Epithelial cell of esophagus (primary cell): ENCODE measurements at regions not wholly inside any gene's neighbourhood (a gene's known extent, or its start where the extent isn't known, plus 50 kb on each side); places are given as distances from the start of the nearest gene placed in this dataset.
A peak's percentile ranks its signal among the peaks of the same experiment; 100 is the strongest.

Experiments
- DNase-seq: peaks from one replicate; pipeline ENCODE4 v3.0.0; 2010; ENCODE audit warnings: low read depth
- H3K4me3 ChIP-seq: 2 replicates; pipeline ENCODE4 v1.5.1; 2011; ENCODE audit warnings: mild to moderate bottlenecking, low read length, control low read depth
- CTCF ChIP-seq: IDR thresholded peaks from 2 replicates; pipeline ENCODE4 v1.5.1; 2011; ENCODE audit warnings: low read depth, mild to moderate bottlenecking, low read length, control low read depth, inconsistent platforms; ENCODE audit not compliant: insufficient read depth; ENCODE audit errors: missing control alignments

DNA sequence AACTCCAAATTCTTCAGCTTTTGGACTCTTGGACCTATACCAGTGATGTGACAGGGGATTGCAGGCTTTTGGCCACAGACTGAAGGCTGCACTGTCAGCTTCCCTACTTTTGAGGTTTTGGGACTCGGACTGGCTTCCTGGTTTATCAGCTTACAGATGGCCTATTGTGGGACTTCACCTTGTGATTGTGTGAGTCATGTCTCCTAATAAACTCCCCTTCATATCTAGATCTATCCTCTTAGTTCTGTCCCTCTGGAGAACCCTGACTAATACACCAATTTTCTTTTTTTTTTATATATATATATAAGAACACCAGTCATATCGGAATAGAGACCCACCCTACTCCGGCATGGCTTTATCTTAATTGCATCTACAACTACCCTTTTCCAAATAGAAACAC is 166.8 kb downstream of the ETV1 start:
- TF ChIP-seq CTCF = no peak
- no peak overlapping the region for H3K4me3 ChIP-seq
- DNase-seq = no peak

DNA sequence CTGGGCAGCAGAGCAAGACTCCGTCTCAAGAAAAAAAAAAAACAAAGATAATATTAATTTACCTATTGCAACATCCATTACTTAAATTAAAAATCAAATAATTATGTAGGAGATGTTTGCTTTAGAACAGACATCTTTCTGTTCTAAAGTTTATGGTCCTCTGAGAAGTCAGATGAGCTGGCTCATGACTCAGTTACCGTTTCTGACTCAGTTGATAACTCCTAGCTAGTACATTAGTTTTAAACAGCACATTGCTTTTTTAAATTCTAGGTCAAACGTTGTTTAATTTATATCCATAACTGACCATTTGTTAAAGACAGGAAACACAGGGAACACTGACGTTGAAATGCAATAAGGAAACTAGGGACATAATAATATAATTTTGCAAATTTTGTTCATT is 162.7 kb downstream of the ETV1 start:
- DNase-seq = no peak
- TF ChIP-seq CTCF = no peak
- no peak overlapping the region for H3K4me3 ChIP-seq

- no peak overlapping the region for H3K4me3 ChIP-seq
- no peak for TF ChIP-seq CTCF
- DNase-seq = no peak
Observed at GRCh38 chr7:13827716-13828115, 161.8 kb downstream of the ETV1 start.

GRCh38 chr7:13829231-13829630 is 160.2 kb downstream of the ETV1 start:
- TF ChIP-seq CTCF = no peak
- DNase-seq = no peak
- no peak overlapping the region for H3K4me3 ChIP-seq

GRCh38 chr7:13829914-13830900 is 159.3 kb downstream of the ETV1 start:
- peak; percentile 61 for DNase-seq

GRCh38 chr7:13832346-13832745 is 157.1 kb downstream of the ETV1 start:
- TF ChIP-seq CTCF = no peak
- no peak overlapping the region for H3K4me3 ChIP-seq
- peak; percentile 40 for DNase-seq

More at GRCh38 chr7:13829914-13830900, 159.3 kb downstream of the ETV1 start:
- TF ChIP-seq CTCF = no peak
- H3K4me3 ChIP-seq = no peak overlapping the region
